ENCODE measurements at regions not wholly inside any gene's neighbourhood (a gene's known extent, or its start where the extent isn't known, plus 50 kb on each side); places are given as distances from the start of the nearest gene placed in this dataset.

DNA sequence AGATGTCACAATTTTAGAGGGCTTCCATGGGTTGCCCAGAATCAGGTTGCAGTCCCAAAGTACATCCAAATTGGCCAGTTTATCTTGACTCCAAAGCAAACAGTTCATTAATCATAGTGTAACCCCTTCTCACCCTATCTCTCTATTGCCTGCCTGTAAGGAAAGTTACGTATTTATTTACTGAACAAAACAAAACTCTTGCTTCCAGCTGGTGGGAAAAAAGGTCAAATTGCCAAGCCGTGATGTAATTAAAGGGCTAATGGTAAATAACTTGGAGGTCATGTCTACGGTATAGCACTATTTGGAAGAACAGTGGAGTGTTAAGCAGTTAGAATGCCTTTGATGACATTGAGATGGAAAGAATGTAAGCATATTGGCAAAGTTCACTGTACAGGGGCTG lies 214.0 kb downstream of the DLEU7 start:
- Histone ChIP-seq H3K56ac (ENCODE audit: extremely low read depth, insufficient read depth, low read length) (no peak overlapping the region), H3K36me3 (ENCODE audit: control insufficient read depth, insufficient read depth, low read length) (no peaks in the 10 kb centered on the region), H3K9ac (ENCODE audit: low read depth, low read length) (no peak overlapping the region), H4K8ac (ENCODE audit: low read depth in 2 of 2, low read length in 2 of 2) (no peak overlapping the region), H3K4me3 (ENCODE audit: insufficient read depth, low read depth, low read length) (no peak overlapping the region), H3K4ac (ENCODE audit: low read depth, low read length) (no peak overlapping the region), H4K91ac (ENCODE audit: insufficient read depth, low read depth, low read length) (no peak overlapping the region), H2AK9ac (replicated peaks; ENCODE audit: low read depth, low read length, poor library complexity) (no peak overlapping the region), H2BK20ac (ENCODE audit: low read depth, low read length) (no peak overlapping the region), H3K9me3 (ENCODE audit: control insufficient read depth, insufficient read depth, low read length) (no peaks in the 10 kb centered on the region), H3K18ac (ENCODE audit: low read depth, low read length) (no peak overlapping the region), H2BK120ac (ENCODE audit: low read depth, low read length) (no peak overlapping the region), H3K4me2 (ENCODE audit: low read depth, low read length) (no peak overlapping the region), H3K4me1 (ENCODE audit: control insufficient read depth, insufficient read depth, low read length) (no peaks in the 10 kb centered on the region), H4K20me1 (ENCODE audit: insufficient read depth, low read length) (no peaks in the 10 kb centered on the region), H4K5ac (ENCODE audit: low read depth, low read length) (no peak overlapping the region), H3K23ac (ENCODE audit: low read depth, low read length) (no peak overlapping the region), H2AK5ac (ENCODE audit: low read depth, low read length) (no peak overlapping the region), H3K27me3 (ENCODE audit: control insufficient read depth, insufficient read depth, low read length) (peaks cover 14% of the 10 kb centered on the region), H3K9me1 (ENCODE audit: insufficient read depth, low read length) (no peaks in the 10 kb centered on the region), H3K79me1 (ENCODE audit: low read depth in 1 of 2, low read length in 2 of 2) (no peaks in the 10 kb centered on the region), H2BK5ac (ENCODE audit: low read depth, low read length, poor library complexity, severe bottlenecking) (no peak overlapping the region), H3K14ac (replicated peaks; ENCODE audit: low read depth, low read length) (no peak overlapping the region), H2AFZ (replicated peaks; ENCODE audit: low read length, poor library complexity) (no peak overlapping the region), H3K27ac (ENCODE audit: insufficient read depth, low read length) (no peak overlapping the region), H2BK15ac (ENCODE audit: low read depth, low read length) (no peak overlapping the region)
- dilution Hi-C loops (cut with HindIII; ENCODE audit: low sequenced_read_pairs, unreplicated experiment): no loop called here
- DNase-seq: no peak
- no peak for ATAC-seq (ENCODE audit: low read depth)
- in situ Hi-C loops (cut with MboI; ENCODE audit: low sequenced_read_pairs): no loop called here
- TF ChIP-seq RCOR1 (IDR thresholded peaks at IDR 0.05; ENCODE audit: insufficient replicate concordance, low read length) (no peak), MXI1 (IDR thresholded peaks at IDR 0.05; ENCODE audit: borderline replicate concordance, low read depth, low read length) (no peak), CEBPB (IDR thresholded peaks at IDR 0.05; ENCODE audit: low read depth, low read length) (no peak), FOS (IDR thresholded peaks at IDR 0.05; ENCODE audit: low read depth, low read length) (no peak), SMC3 (IDR thresholded peaks at IDR 0.05; ENCODE audit: low read depth, low read length) (no peak), CHD1 (IDR thresholded peaks at IDR 0.05; ENCODE audit: low read depth, low read length) (no peak), BHLHE40 (IDR thresholded peaks at IDR 0.05; ENCODE audit: low read depth, low read length) (no peak), NFE2L2 (IDR thresholded peaks at IDR 0.05; ENCODE audit: low read depth, low read length) (no peak), POLR2A (IDR thresholded peaks at IDR 0.05; ENCODE audit: low read depth, low read length) (no peak), RFX5 (IDR thresholded peaks at IDR 0.05; ENCODE audit: low read depth, low read length) (no peak), MAFK (IDR thresholded peaks at IDR 0.05; ENCODE audit: low read depth, low read length) (no peak), MAZ (IDR thresholded peaks at IDR 0.05; ENCODE audit: borderline replicate concordance, low read depth, low read length) (no peak), RAD21 (IDR thresholded peaks at IDR 0.05; ENCODE audit: low read length) (no peak)
- TF ChIP-seq, protein P1, sequence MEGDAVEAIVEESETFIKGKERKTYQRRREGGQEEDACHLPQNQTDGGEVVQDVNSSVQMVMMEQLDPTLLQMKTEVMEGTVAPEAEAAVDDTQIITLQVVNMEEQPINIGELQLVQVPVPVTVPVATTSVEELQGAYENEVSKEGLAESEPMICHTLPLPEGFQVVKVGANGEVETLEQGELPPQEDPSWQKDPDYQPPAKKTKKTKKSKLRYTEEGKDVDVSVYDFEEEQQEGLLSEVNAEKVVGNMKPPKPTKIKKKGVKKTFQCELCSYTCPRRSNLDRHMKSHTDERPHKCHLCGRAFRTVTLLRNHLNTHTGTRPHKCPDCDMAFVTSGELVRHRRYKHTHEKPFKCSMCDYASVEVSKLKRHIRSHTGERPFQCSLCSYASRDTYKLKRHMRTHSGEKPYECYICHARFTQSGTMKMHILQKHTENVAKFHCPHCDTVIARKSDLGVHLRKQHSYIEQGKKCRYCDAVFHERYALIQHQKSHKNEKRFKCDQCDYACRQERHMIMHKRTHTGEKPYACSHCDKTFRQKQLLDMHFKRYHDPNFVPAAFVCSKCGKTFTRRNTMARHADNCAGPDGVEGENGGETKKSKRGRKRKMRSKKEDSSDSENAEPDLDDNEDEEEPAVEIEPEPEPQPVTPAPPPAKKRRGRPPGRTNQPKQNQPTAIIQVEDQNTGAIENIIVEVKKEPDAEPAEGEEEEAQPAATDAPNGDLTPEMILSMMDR (conservative IDR thresholded peaks at IDR 0.05; ENCODE audit: low read depth, low read length): no peak
- TF ChIP-seq, protein P2, sequence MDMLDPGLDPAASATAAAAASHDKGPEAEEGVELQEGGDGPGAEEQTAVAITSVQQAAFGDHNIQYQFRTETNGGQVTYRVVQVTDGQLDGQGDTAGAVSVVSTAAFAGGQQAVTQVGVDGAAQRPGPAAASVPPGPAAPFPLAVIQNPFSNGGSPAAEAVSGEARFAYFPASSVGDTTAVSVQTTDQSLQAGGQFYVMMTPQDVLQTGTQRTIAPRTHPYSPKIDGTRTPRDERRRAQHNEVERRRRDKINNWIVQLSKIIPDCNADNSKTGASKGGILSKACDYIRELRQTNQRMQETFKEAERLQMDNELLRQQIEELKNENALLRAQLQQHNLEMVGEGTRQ (IDR thresholded peaks at IDR 0.05; ENCODE audit: low read depth, low read length): no peak
- TF ChIP-seq, protein P3, sequence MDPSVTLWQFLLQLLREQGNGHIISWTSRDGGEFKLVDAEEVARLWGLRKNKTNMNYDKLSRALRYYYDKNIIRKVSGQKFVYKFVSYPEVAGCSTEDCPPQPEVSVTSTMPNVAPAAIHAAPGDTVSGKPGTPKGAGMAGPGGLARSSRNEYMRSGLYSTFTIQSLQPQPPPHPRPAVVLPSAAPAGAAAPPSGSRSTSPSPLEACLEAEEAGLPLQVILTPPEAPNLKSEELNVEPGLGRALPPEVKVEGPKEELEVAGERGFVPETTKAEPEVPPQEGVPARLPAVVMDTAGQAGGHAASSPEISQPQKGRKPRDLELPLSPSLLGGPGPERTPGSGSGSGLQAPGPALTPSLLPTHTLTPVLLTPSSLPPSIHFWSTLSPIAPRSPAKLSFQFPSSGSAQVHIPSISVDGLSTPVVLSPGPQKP (IDR thresholded peaks at IDR 0.05; ENCODE audit: borderline replicate concordance, low read depth, low read length): no peak
- intact Hi-C loops (cut with micrococcal nuclease): no loop called here
- POLR2A ChIA-PET (ENCODE audit: unreplicated experiment): no interaction called here
- CTCF ChIA-PET: no interaction called here
- WGBS, 2 experiments (ENCODE audit: extremely low coverage in 2 of 2, insufficient read length in 1 of 2): 13% methylated on average over 2 of the region's 3 CpGs; no CpG with 5 or more reads in 1 of the 2 experiments
- BruUV-seq (replicated peaks): no TSS peak
